Nephron progenitor cell (in vitro differentiated cells): ENCODE measurements at regions not wholly inside any gene's neighbourhood (a gene's known extent, or its start where the extent isn't known, plus 50 kb on each side); places are given as distances from the start of the nearest gene placed in this dataset.

Experiments
- DNase-seq: peaks from one replicate; pipeline ENCODE4 v3.0.0; 2021
- H3K27ac Mint-ChIP-seq: 2 replicates; pipeline ENCODE4 v1.8.0; 2021; ENCODE audit warnings: mild to moderate bottlenecking, moderate library complexity, mixed read lengths
- H3K27me3 Mint-ChIP-seq: 2 replicates; pipeline ENCODE4 v1.8.0; 2021; ENCODE audit warnings: mild to moderate bottlenecking, low read depth, mixed read lengths; ENCODE audit not compliant: poor library complexity
- H3K36me3 Mint-ChIP-seq: 2 replicates; pipeline ENCODE4 v1.8.0; 2021; ENCODE audit warnings: low read depth, mixed read lengths
- H3K4me1 Mint-ChIP-seq: 2 replicates; pipeline ENCODE4 v1.8.0; 2021; ENCODE audit warnings: mixed read lengths
- H3K4me3 Mint-ChIP-seq: 2 replicates; pipeline ENCODE4 v1.8.0; 2021; ENCODE audit warnings: mild to moderate bottlenecking, moderate library complexity, mixed read lengths
- H3K9me3 Mint-ChIP-seq: 2 replicates; pipeline ENCODE4 v1.8.0; 2021; ENCODE audit warnings: mild to moderate bottlenecking, moderate library complexity, mixed read lengths
- CTCF ChIP-seq: fragments of 200-600 bp; sonication (generic); IDR thresholded peaks from 2 replicates; pipeline ENCODE4 v1.5.0; 2021; ENCODE audit warnings: antibody characterized with exemption

- Mint-ChIP-seq H3K27me3 (peaks cover 10% of the 10 kb centered on the region), H3K36me3 (no peaks in the 10 kb centered on the region), H3K4me3 (no peak overlapping the region), H3K27ac (peak overlapping the region; percentile 88), H3K4me1 (peaks cover 26% of the 10 kb centered on the region), H3K9me3 (no peaks in the 10 kb centered on the region)
- TF ChIP-seq CTCF, result no peak
- no peak for DNase-seq
These were observed 126.4 kb upstream of the KIRREL3 start for GRCh38 chr11:127126986-127127385.

GRCh38 chr11:127119356-127119755 lies 118.8 kb upstream of the KIRREL3 start:
- TF ChIP-seq CTCF, result no peak
- Mint-ChIP-seq H3K4me1 (peaks cover 5% of the 10 kb centered on the region), H3K9me3 (no peaks in the 10 kb centered on the region), H3K36me3 (no peaks in the 10 kb centered on the region), H3K27me3 (peaks cover 6% of the 10 kb centered on the region), H3K27ac (no peak overlapping the region), H3K4me3 (no peak overlapping the region)
- no peak for DNase-seq

GRCh38 chr11:127118811-127119210 lies 118.2 kb upstream of the KIRREL3 start:
- H3K4me3 Mint-ChIP-seq, result no peak overlapping the region
- H3K27me3 Mint-ChIP-seq, result peaks cover 6% of the 10 kb centered on the region
- no peaks in the 10 kb centered on the region for H3K36me3 Mint-ChIP-seq
- DNase-seq, result no peak
- no peaks in the 10 kb centered on the region for H3K9me3 Mint-ChIP-seq
- no peak for TF ChIP-seq CTCF
- peaks cover 5% of the 10 kb centered on the region for H3K4me1 Mint-ChIP-seq
- no peak overlapping the region for H3K27ac Mint-ChIP-seq

GRCh38 chr11:127117231-127117739 lies 116.7 kb upstream of the KIRREL3 start:
- Mint-ChIP-seq H3K27ac (no peak overlapping the region), H3K27me3 (peaks cover 6% of the 10 kb centered on the region), H3K4me1 (peaks cover 19% of the 10 kb centered on the region), H3K4me3 (no peak overlapping the region), H3K36me3 (no peaks in the 10 kb centered on the region), H3K9me3 (no peaks in the 10 kb centered on the region)
- TF ChIP-seq CTCF, result no peak
- no peak for DNase-seq

- Mint-ChIP-seq H3K4me3 (no peak overlapping the region), H3K36me3 (no peaks in the 10 kb centered on the region), H3K27me3 (no peaks in the 10 kb centered on the region), H3K4me1 (peaks cover 25% of the 10 kb centered on the region), H3K27ac (no peak overlapping the region), H3K9me3 (no peaks in the 10 kb centered on the region)
- no peak for TF ChIP-seq CTCF
- no peak for DNase-seq
These were observed 115.3 kb upstream of the KIRREL3 start for GRCh38 chr11:127115844-127116243.

- Mint-ChIP-seq H3K4me1 (peaks cover 43% of the 10 kb centered on the region), H3K27ac (no peak overlapping the region), H3K4me3 (no peak overlapping the region), H3K36me3 (no peaks in the 10 kb centered on the region), H3K27me3 (peaks cover 8% of the 10 kb centered on the region), H3K9me3 (no peaks in the 10 kb centered on the region)
- TF ChIP-seq CTCF, result no peak
- no peak for DNase-seq
These were observed 113.5 kb upstream of the KIRREL3 start for GRCh38 chr11:127114035-127114434.
